Bronchial epithelial cell (primary cell): ENCODE measurements at regions not wholly inside any gene's neighbourhood (a gene's known extent, or its start where the extent isn't known, plus 50 kb on each side); places are given as distances from the start of the nearest gene placed in this dataset.

ENCODE experiments used
- DNase-seq: peaks from one replicate; pipeline ENCODE4 v3.0.0-alpha.2; 2010; ENCODE audit warnings: low read depth
- FAIRE-seq: peaks from 2 replicates; lab custom pipeline; 2011; peaks lifted over from hg19 to GRCh38; lab: Jason Lieb, UNC
- H3K27me3 ChIP-seq: 2 replicates; pipeline ENCODE4 v1.5.1; 2011; ENCODE audit warnings: low read length; ENCODE audit not compliant: control insufficient read depth, insufficient read depth
- H3K36me3 ChIP-seq: 2 replicates; pipeline ENCODE4 v1.5.1; 2011; ENCODE audit warnings: low read length; ENCODE audit not compliant: control insufficient read depth, insufficient read depth
- H3K4me3 ChIP-seq: 2 replicates; pipeline ENCODE4 v1.5.1; 2011; ENCODE audit warnings: mild to moderate bottlenecking, low read depth, low read length, control low read depth
- TF ChIP-seq, protein P1 (sequence below): IDR thresholded peaks from 2 replicates; pipeline ENCODE4 v1.5.1; 2011; ENCODE audit warnings: mild to moderate bottlenecking, moderate library complexity, low read length, control low read depth, inconsistent platforms; ENCODE audit not compliant: insufficient read depth, severe bottlenecking

DNA sequence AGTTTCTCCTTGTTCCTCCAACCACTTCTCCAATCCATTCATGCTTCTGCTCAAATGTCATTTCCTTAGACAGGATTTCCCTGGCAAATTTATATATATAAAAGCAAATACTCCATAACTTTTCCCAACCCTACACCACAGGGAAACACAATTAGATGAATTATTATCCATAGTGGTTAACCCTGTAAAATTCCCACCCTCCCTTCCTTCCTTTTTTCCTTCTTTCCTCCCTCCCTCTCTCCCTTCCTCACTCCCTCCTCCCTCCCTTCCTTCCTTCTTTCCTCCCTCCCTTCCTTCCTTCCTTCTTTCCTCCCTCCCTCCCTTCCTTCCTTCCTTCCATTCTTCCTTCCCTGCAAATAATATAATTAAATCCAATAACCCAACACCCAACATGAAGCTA lies 617.7 kb downstream of the IRS1 start:
- Histone ChIP-seq H3K4me3 (no peak overlapping the region), H3K27me3 (no peaks in the 10 kb centered on the region), H3K36me3 (no peaks in the 10 kb centered on the region)
- FAIRE-seq (no peak), DNase-seq (no peak)
- TF ChIP-seq, protein P1, sequence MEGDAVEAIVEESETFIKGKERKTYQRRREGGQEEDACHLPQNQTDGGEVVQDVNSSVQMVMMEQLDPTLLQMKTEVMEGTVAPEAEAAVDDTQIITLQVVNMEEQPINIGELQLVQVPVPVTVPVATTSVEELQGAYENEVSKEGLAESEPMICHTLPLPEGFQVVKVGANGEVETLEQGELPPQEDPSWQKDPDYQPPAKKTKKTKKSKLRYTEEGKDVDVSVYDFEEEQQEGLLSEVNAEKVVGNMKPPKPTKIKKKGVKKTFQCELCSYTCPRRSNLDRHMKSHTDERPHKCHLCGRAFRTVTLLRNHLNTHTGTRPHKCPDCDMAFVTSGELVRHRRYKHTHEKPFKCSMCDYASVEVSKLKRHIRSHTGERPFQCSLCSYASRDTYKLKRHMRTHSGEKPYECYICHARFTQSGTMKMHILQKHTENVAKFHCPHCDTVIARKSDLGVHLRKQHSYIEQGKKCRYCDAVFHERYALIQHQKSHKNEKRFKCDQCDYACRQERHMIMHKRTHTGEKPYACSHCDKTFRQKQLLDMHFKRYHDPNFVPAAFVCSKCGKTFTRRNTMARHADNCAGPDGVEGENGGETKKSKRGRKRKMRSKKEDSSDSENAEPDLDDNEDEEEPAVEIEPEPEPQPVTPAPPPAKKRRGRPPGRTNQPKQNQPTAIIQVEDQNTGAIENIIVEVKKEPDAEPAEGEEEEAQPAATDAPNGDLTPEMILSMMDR, result no peak

DNA sequence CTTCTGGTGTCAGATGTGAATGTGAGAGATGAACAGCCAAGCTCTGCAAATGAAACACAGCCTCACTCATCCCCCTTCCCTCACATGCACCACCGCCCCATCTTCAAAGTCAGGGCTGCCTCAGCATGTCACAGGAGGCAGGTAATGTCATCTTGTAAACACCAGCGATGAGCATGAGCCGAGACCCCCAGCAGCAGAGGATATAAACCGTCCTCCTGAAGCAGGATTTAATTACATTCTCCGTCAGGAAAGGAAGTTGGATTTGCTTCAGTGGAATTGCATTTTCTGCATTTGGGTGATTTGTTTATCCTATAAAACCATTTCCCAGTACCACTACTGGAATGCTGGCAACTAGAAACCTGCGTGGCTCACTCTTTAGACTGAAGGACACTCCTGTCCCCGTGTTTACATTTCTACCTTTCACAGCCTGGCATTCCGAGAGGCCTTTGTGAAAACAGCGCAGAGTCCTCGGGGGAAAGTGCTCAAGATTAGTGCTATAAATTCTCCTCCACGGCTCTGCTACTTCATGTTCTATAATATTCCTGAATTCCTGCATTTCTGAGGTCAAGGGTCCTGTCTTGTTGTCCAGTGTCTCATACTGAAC lies 619.2 kb downstream of the IRS1 start:
- TF ChIP-seq, protein P1, result no peak
- Histone ChIP-seq H3K36me3 (no peaks in the 10 kb centered on the region), H3K4me3 (no peak overlapping the region), H3K27me3 (no peaks in the 10 kb centered on the region)
- FAIRE-seq, result no peak
- DNase-seq, result no peak

DNA sequence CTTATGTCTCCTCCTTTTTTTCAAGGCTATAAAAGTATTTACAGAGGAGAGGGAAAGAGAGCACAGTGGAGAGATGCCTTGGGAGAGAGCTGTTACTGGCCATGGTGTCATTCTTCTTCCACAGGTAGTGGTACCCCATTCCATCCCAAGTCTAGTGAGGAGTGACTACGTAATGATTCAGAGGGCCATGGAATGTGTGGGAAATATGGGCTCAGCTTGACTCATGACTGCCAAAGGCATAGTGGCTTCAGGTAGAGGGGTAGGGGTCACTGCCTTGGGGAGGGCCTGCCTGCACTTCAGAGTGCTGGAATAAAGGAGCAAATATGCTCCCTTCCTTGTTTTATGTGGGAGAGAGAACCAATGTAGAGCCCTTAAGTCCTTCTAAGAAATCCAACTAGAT lies 620.6 kb downstream of the IRS1 start:
- DNase-seq, result peak; percentile 83
- FAIRE-seq, result no peak
- Histone ChIP-seq H3K4me3 (no peak overlapping the region), H3K36me3 (no peaks in the 10 kb centered on the region), H3K27me3 (no peaks in the 10 kb centered on the region)
- TF ChIP-seq, protein P1, result no peak

DNA sequence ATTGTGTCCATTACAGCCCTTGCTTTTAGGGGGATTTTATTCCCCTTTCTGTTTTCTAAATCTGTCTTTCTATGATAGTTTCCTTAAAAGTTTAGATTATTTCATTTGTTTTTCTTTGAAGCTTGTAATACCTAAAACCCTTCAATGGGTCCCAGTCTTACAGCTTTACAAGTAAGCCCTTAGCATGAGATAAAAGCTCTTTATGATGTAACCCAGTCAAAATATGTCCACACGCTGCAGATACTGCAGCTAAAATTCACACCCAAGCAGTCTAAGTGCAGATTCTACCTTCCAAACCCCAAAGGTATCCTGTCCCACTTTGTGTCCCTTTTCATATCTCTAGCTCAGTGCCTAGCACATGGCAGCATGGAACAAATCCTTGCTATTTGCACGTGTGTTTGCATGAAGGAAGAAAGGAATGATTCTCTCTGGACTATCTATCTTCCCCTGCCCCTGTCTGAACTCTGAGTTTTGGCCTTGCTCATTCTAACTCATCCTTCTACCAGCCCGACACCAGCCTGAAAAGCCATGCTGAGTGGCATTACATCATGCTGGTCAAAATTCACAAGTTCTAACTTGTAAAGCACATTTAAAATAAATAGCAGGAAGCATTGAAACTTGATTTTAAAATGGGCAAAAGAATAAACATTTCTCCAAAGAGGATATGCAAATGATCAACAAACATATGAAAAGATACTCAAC lies 623.2 kb downstream of the IRS1 start:
- DNase-seq, result peak; percentile 68
- H3K36me3 ChIP-seq, result no peaks in the 10 kb centered on the region
- H3K4me3 ChIP-seq, result no peak overlapping the region
- no peaks in the 10 kb centered on the region for H3K27me3 ChIP-seq
- no peak for FAIRE-seq
- TF ChIP-seq, protein P1, result no peak

DNA sequence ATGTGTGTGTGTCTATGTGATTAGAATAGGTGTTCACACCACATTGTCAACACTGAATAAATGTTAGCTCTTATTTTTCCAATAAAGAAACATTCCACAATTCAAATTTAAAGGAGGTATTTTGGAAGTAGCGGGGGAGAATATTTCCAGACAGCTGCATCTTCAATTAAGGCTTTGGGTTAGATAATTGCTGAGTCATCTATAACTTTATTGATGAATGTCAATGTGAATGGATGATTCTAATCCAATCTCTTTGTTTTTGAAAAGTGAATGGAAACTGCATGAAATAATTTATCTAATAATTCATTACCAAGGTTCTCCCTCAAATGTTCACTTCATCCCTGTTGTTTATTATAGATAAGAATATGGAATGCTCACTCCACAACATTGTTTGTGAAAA lies 625.2 kb downstream of the IRS1 start:
- Histone ChIP-seq H3K27me3 (no peaks in the 10 kb centered on the region), H3K36me3 (no peaks in the 10 kb centered on the region), H3K4me3 (no peak overlapping the region)
- TF ChIP-seq, protein P1, result no peak
- FAIRE-seq (no peak), DNase-seq (no peak)
